Activated T-cell treated with anti-CD3 and anti-CD28 coated beads for 24 hours (primary cell): ENCODE measurements at regions not wholly inside any gene's neighbourhood (a gene's known extent, or its start where the extent isn't known, plus 50 kb on each side); places are given as distances from the start of the nearest gene placed in this dataset.
"Not testable (repeated sequence)": the region's sequence is repeated elsewhere in the genome, so short reads cannot be mapped to it uniquely, and the experiment has no call there.

Experiments
- DNase-seq: peaks from one replicate; pipeline ENCODE4 v3.0.0-alpha.2; 2020; ENCODE audit warnings: low read depth

DNA sequence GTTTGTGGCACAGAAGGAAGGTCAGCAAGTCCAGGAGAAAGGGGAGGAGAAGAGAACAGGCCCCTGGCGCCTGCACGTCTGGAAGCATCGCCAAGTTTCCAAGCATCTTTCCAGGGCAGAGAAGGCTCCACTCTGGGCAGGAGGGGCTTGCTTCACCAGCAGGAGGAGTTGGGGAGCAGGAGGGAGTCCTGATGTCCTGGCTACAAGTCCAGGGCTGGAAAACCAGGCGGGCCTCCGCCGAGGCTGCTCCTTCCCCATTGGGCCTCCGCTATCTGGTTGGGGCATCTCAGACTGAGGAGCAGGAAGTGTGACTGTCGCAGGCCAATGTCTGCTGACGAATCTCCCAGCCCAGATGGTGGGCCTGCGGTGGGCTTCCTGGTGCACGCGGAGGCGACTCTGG lies 421.9 kb downstream of the PREX1 start:
- no peak for DNase-seq

DNA sequence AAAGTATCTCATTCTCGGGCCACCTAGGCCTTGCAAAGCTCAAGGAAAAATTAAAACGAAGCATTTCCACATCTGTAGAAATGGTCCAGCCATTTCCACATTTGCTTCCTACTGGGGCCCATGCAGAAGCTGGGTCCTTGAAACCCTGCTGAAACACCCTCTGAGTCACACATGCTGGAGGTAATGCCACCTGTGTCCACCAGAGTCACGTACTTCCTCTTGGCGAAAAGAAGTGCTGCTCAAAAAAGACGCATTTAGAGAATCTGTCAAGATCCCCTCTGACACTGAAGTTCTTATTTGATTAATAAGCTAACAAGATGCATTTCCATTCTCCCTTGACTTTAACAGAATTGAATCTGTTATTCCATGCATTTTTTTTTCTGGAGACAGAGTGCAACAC lies 423.2 kb downstream of the PREX1 start:
- DNase-seq: no peak

DNA sequence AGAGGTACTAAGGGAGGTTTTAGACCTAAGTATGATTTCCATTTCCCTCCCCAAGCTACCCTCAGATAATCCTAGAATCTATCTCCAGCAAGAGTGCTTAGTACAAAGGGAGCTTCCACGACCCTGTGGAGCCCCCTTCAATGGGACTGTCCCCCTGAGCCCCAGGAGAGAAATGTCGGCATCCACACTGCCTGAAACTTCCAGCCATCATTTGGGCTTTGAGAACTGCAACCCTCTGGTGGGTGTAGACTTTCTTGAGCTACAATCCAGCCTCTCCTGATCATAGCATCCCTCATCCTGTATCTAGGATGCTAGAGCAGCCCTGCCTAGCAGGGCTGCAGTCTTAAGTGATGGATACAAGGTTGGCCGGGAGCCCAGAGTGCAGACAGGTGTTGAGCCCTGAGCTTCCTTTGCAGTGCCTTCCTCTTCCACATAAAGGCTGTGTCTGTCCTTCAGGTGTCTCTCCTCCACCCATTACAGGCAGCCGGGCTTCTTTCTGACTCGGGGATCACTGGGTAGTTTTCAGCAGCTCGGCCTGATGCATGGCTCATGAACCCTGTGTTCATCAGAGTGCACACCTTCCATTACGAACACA lies 424.5 kb downstream of the PREX1 start:
- DNase-seq: no peak

GRCh38 chr20:48401359-48401758 lies 426.4 kb downstream of the PREX1 start:
- no peak for DNase-seq

GRCh38 chr20:48400009-48400408 lies 427.8 kb downstream of the PREX1 start:
- no peak for DNase-seq

- no peak for DNase-seq
These were observed 429.0 kb downstream of the PREX1 start for GRCh38 chr20:48398506-48399449.

GRCh38 chr20:48396981-48397861 lies 430.6 kb downstream of the PREX1 start:
- not testable (repeated sequence) for DNase-seq

DNA sequence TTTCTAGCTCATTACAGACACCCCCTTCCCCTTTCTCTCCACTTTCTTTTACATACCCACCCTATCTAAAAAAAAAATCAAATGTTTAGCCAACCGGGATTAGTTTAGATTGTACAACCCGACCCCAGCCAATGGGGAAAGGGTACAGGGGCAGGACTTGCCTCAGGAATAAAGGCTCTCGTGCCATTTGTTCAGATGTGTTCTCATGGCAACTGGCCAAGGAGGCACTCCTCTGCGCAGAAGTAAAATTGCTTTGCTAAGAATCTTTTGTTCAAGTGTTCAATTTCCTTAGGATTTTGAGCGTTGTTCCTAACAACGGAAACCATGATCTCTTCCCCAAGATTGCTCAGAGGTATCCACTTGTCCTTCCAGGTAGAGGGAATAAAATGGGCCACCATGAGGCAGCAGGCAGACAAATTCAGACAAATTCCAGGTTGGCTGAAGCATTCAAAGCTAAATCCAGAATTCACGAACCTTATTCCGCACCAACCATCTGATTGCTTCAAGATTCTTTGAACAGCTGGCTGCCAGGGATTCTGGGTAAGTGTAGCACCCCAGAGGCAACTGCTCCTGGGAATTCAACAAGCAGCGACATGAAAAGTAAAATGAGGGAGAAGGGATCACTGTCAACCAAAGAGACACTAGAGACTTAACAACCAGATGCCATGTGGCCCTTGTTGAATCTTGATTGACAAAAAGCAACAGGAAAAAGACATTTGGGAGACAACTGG lies 431.8 kb downstream of the PREX1 start:
- DNase-seq: no peak

- no peak for DNase-seq
These were observed 433.3 kb downstream of the PREX1 start for GRCh38 chr20:48394415-48395081.

GRCh38 chr20:48393737-48394314 lies 434.0 kb downstream of the PREX1 start:
- DNase-seq: no peak

DNA sequence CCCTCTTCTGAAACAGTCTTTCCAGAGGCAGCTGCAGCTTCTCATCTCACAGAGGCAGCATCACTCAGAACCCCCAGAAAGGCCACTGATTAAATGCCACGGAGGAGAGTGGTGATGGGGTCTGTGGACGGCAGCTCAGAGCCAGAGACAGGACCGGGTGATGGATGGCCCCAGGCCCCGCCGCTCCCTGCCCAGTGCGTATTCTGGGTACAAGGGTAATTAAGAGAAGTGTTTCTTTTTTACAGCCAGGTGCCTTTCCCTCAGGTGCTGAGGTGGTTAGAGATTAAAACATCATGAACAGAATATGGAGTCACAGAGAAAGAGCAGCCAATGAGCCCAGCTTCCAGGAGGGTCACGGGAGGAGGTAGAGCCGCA lies 434.5 kb downstream of the PREX1 start:
- no peak for DNase-seq

DNA sequence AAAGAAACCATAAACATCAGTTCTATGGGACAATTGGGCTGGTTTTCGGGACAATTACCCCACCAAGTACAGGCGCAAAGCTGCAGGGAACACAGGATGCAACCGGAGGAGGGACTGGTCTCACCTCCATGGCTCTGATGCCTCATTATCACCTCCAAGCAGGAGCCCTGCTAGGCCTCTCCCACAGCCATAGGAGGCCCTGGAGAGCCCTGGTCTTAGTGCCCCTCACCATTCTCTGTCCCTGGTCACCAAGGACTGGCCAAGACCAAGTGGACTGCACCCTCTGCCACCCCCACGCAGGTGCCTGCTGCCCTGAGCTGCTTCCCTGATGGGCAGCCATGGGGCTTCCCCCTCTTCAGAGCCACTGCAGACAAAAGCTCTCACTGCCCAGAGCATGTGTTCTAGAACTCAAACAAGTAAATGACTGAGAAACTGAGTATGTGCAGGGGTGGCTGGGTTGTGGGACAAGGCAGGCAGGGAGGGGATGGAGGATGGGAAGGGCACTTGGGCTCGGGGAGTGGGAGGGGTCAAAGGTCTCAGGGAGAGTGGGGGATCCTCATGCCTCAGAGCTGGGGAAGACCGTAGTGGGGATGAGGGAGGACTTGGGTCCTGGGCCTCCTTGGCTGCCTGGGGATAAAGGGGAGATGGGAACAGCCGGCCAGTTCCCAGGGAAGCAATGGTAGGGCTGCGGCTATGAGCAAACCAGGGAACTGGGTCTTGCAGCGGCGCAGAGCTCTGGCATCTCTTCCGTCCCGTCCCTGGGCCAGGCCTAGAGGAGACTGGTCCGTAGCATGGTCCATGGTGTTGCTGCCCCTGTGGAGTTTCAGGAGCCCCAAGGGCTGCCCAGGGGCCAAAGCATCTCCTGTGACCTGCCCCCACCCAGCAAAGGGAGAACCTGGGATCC lies 435.1 kb downstream of the PREX1 start:
- DNase-seq: no peak

DNA sequence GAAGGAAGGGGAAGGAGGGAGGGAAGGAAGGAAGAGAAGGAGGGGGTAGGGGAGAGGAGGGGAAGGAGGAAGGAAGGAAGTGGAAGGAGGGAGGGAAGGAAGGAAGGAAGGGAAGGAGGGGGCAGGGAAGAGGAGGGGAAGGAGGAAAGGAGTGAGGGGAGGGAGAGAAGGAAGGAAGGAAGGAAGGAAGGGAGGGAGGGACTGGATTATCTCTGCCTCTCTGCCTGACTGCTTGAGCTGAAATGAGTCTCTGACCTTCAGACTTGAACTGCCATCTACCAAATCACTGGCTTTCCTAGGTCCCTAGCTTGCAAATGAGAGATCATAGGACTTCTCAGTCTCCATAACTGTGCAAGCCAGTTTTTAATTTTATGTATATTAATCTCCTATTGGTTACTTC lies 436.8 kb downstream of the PREX1 start:
- DNase-seq: no peak

- DNase-seq: no peak
These were observed 440.1 kb downstream of the PREX1 start for GRCh38 chr20:48387675-48388074.

- DNase-seq: no peak
These were observed 442.3 kb downstream of the PREX1 start for GRCh38 chr20:48385527-48385926.

- no peak for DNase-seq
These were observed 442.7 kb downstream of the PREX1 start for GRCh38 chr20:48385114-48385513.

DNA sequence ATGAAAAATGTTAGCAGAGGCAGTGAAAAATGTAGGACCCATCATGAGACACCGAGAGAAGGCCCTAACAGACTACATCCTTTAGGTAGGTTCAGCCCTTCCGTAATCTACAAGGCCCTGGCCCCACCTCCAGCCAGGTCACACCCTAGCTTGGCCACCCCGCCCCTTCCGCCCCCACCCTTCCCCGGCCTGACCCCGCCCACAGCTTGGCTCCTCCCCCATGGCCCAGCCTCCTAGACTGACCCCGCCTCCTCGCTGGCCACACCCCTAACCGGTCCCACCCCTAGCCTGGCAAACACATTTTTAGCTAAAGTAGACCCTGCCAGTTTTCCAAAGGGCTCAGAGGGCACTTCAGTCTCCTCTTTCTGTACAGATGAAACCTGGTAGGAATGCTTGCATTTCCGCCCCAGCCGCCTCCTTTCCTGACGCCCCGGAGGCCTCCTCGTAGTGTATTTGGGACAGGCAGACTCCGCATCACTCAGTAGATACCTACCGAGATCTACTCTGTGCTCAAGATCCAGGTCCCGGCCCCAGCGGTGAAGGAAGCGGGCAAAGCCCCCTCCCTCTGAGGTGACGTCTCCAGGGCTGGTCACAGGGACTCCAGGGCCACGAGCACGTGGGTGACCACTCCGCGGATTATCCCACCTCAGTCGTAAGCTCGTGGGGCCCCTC lies 443.5 kb downstream of the PREX1 start:
- DNase-seq: peak; percentile 2

- no peak for DNase-seq
These were observed 444.5 kb downstream of the PREX1 start for GRCh38 chr20:48383252-48383651.

- DNase-seq: no peak
These were observed 445.5 kb downstream of the PREX1 start for GRCh38 chr20:48382304-48382703.
